ENCODE measurements at regions not wholly inside any gene's neighbourhood (a gene's known extent, or its start where the extent isn't known, plus 50 kb on each side); places are given as distances from the start of the nearest gene placed in this dataset.

DNA sequence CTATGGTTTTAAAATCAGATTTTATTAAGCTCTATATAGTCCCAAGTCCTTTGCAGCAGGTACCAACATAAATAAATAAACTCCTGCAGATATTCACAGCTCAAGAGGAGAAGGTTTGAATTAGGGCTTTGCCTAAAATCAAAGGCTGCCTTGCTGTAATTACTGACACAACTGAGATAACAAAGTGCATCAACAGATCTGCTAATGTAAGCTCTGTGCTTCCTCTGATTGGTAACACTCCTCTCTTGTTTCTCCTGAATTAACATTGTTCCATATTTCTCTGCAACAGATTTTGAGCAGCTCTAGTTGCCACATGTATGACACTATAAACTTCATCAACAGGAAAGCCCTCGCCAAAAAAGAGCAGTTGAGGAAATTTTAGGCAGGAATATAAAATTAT, 193.6 kb downstream of the SLC39A8 start:
- TF ChIP-seq, protein P1, sequence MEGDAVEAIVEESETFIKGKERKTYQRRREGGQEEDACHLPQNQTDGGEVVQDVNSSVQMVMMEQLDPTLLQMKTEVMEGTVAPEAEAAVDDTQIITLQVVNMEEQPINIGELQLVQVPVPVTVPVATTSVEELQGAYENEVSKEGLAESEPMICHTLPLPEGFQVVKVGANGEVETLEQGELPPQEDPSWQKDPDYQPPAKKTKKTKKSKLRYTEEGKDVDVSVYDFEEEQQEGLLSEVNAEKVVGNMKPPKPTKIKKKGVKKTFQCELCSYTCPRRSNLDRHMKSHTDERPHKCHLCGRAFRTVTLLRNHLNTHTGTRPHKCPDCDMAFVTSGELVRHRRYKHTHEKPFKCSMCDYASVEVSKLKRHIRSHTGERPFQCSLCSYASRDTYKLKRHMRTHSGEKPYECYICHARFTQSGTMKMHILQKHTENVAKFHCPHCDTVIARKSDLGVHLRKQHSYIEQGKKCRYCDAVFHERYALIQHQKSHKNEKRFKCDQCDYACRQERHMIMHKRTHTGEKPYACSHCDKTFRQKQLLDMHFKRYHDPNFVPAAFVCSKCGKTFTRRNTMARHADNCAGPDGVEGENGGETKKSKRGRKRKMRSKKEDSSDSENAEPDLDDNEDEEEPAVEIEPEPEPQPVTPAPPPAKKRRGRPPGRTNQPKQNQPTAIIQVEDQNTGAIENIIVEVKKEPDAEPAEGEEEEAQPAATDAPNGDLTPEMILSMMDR (IDR thresholded peaks at IDR 0.05; ENCODE audit: control insufficient read depth, insufficient read depth, low read depth, low read length, missing control alignments) = no peak
- no peak for DNase-seq (ENCODE audit: low read depth)
- H3K4me3 ChIP-seq (ENCODE audit: control insufficient read depth, low read depth, low read length) = no peak overlapping the region

DNA sequence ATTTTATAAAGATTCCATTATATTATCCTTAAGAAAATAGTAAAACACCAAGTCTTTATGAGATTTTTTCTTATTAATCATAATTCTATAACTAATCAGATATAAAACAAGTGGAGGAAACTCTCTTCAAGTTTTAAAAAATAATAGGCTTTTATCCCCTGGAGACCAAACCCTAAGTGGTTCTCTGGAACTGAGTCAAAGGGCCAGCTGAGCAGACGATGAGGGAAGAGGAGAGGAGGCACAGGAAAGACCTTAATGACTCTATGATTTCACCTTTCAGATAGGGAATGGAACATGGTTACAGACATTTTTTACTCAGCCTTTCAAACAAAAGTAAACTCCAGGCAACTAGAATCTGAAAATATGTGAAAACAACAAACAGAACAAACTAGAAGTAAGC, 201.8 kb downstream of the SLC39A8 start:
- TF ChIP-seq, protein P1 (IDR thresholded peaks at IDR 0.05; ENCODE audit: control insufficient read depth, insufficient read depth, low read depth, low read length, missing control alignments) = no peak
- no peak overlapping the region for H3K4me3 ChIP-seq (ENCODE audit: control insufficient read depth, low read depth, low read length)
- no peak for DNase-seq (ENCODE audit: low read depth)

DNA sequence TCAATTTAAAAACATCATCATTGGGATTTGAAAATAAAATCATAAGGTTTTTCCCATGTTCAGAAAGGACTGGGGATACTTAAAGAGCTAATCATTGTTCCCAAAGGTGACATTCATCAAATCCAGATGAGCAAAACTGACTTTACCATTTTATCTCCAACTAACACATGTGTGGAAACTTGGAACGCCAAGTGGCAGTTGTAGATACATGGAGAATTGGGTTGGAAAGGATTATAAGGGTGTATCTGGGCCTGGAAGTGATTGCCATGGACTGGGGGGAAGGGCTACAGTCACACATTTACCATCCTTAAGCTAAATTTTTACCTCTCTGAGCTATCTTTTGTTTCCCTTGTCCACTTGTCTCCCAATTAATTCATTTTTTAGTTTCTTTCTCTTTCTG, 203.4 kb downstream of the SLC39A8 start:
- TF ChIP-seq, protein P1 (IDR thresholded peaks at IDR 0.05; ENCODE audit: control insufficient read depth, insufficient read depth, low read depth, low read length, missing control alignments) = no peak
- no peak for DNase-seq (ENCODE audit: low read depth)

DNA sequence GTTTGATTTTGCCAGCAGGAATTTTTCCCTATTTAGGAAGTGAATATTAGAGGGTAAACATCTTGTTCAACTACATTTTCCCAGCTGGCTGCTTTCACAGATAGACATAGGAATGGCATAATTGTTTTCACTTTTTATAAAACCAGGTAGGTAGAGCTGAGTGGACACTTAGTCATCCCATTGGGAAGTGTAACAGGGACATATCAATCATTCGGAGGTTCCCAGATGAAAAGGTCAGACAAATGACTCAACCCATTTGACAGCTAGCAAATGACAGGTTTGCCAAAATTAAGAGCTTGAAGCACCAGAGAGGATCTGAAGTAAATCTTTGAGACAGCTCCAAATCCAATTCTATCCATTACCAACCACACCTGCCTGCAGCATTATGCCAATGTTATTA, 205.3 kb downstream of the SLC39A8 start:
- TF ChIP-seq, protein P1 (IDR thresholded peaks at IDR 0.05; ENCODE audit: control insufficient read depth, insufficient read depth, low read depth, low read length, missing control alignments) = no peak
- no peak for DNase-seq (ENCODE audit: low read depth)
- no peak overlapping the region for H3K4me3 ChIP-seq (ENCODE audit: control insufficient read depth, low read depth, low read length)

More for the DNA sequence above, 203.4 kb downstream of the SLC39A8 start:
- no peak overlapping the region for H3K4me3 ChIP-seq (ENCODE audit: control insufficient read depth, low read depth, low read length)

DNA sequence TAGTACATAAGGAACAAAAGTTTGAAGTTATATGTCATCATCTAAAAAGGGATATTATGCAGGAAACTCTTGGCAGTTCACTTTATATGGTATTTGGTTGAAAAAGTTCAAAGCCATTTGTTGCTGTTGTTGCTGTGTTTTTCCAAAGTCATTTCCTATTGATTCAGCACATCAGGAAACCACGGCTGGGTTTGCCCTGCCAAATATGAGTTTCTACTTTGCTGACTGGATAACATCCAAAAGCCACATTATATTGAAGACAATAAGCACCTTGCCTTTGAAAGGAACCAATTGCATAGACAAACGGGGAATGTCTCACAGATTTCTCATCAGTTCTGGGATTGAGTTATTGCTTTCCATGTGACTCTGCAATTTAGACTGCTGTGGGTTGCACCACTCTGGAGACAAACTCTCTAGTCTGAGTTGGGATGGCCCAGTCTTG, 206.1 kb downstream of the SLC39A8 start:
- TF ChIP-seq, protein P1 (IDR thresholded peaks at IDR 0.05; ENCODE audit: control insufficient read depth, insufficient read depth, low read depth, low read length, missing control alignments) = no peak
- H3K4me3 ChIP-seq (ENCODE audit: control insufficient read depth, low read depth, low read length) = no peak overlapping the region
- no peak for DNase-seq (ENCODE audit: low read depth)

DNA sequence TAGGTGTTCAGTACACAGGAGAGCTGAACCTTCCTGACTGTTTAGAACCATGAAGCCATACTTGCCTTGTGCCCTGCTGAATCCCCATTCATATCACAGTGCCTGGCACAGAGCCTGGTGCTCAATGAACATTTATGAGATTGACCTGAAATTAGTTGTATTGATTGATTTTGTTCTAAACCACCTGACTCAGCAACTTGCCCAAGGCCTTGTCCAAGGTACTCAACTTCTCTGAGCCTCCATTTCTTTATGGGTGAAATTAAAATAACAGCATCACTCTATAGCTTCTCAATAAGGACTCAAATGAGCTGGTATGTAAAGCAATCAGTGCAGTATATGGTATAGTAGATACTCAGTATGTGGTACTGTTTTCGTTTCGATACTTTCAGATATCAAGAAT, 208.1 kb downstream of the SLC39A8 start:
- TF ChIP-seq, protein P1 (IDR thresholded peaks at IDR 0.05; ENCODE audit: control insufficient read depth, insufficient read depth, low read depth, low read length, missing control alignments) = no peak
- DNase-seq (ENCODE audit: low read depth) = no peak
- H3K4me3 ChIP-seq (ENCODE audit: control insufficient read depth, low read depth, low read length) = no peak overlapping the region

DNA sequence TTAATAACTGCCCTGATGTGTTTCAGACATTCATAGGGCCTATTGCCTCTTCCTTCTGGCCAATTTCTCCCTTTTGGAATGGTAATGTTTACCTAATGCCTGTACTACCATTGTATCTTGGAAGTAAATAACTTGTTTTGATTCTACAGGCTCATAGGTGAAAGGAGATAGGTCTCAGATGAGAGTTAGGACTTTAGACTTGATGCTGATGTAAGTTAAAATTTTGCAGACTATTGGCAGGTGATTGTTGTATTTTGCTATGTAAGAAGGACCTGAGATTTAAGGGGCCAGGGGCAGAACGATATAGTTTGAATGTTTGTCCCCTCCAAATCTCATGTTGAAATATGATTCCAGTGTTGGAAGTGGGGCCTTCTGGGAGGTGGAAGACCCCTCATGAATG, 215.5 kb downstream of the SLC39A8 start:
- no peak for DNase-seq (ENCODE audit: low read depth)
- no peak overlapping the region for H3K4me3 ChIP-seq (ENCODE audit: control insufficient read depth, low read depth, low read length)
- TF ChIP-seq, protein P1 (IDR thresholded peaks at IDR 0.05; ENCODE audit: control insufficient read depth, insufficient read depth, low read depth, low read length, missing control alignments) = no peak

All from AG09309 (cell line).